ENCODE measurements at regions not wholly inside any gene's neighbourhood (a gene's known extent, or its start where the extent isn't known, plus 50 kb on each side); places are given as distances from the start of the nearest gene placed in this dataset.

- Mint-ChIP-seq H3K27ac (peak overlapping the region; percentile 80), H3K4me3 (ENCODE audit: low read depth) (peak overlapping the region; percentile 60), H3K36me3 (ENCODE audit: insufficient read depth) (no peaks in the 10 kb centered on the region), H3K9me3 (ENCODE audit: low read depth) (peaks cover 9% of the 10 kb centered on the region), H3K27me3 (no peaks in the 10 kb centered on the region), H3K4me1 (ENCODE audit: low read depth) (peaks cover 27% of the 10 kb centered on the region)
- no peak for DNase-seq (ENCODE audit: low spot score, unreplicated experiment)
- no peak for TF ChIP-seq CTCF (IDR thresholded peaks at IDR 0.05; ENCODE audit: unreplicated experiment)
These were observed 576.5 kb downstream of the CSNK1G3 start for GRCh38 chr5:124088289-124089032.

GRCh38 chr5:124087752-124088151 lies 575.8 kb downstream of the CSNK1G3 start:
- H3K36me3 Mint-ChIP-seq (ENCODE audit: insufficient read depth), result no peaks in the 10 kb centered on the region
- peaks cover 27% of the 10 kb centered on the region for H3K4me1 Mint-ChIP-seq (ENCODE audit: low read depth)
- H3K9me3 Mint-ChIP-seq (ENCODE audit: low read depth), result peaks cover 2% of the 10 kb centered on the region
- no peak for TF ChIP-seq CTCF (IDR thresholded peaks at IDR 0.05; ENCODE audit: unreplicated experiment)
- H3K27ac Mint-ChIP-seq, result peak overlapping the region; percentile 80
- H3K4me3 Mint-ChIP-seq (ENCODE audit: low read depth), result peak overlapping the region; percentile 60
- no peak for DNase-seq (ENCODE audit: low spot score, unreplicated experiment)
- H3K27me3 Mint-ChIP-seq, result no peaks in the 10 kb centered on the region

- Mint-ChIP-seq H3K9me3 (ENCODE audit: low read depth) (peaks cover 5% of the 10 kb centered on the region), H3K4me3 (ENCODE audit: low read depth) (no peak overlapping the region), H3K4me1 (ENCODE audit: low read depth) (peaks cover 10% of the 10 kb centered on the region), H3K36me3 (ENCODE audit: insufficient read depth) (no peaks in the 10 kb centered on the region), H3K27me3 (no peaks in the 10 kb centered on the region), H3K27ac (no peak overlapping the region)
- TF ChIP-seq CTCF (IDR thresholded peaks at IDR 0.05; ENCODE audit: unreplicated experiment), result no peak
- no peak for DNase-seq (ENCODE audit: low spot score, unreplicated experiment)
These were observed 568.3 kb downstream of the CSNK1G3 start for GRCh38 chr5:124080256-124080655.

- H3K36me3 Mint-ChIP-seq (ENCODE audit: insufficient read depth), result no peaks in the 10 kb centered on the region
- TF ChIP-seq CTCF (IDR thresholded peaks at IDR 0.05; ENCODE audit: unreplicated experiment), result no peak
- H3K4me3 Mint-ChIP-seq (ENCODE audit: low read depth), result no peak overlapping the region
- H3K27ac Mint-ChIP-seq, result no peak overlapping the region
- no peak for DNase-seq (ENCODE audit: low spot score, unreplicated experiment)
- H3K4me1 Mint-ChIP-seq (ENCODE audit: low read depth), result peaks cover 10% of the 10 kb centered on the region
- peaks cover 8% of the 10 kb centered on the region for H3K9me3 Mint-ChIP-seq (ENCODE audit: low read depth)
- no peaks in the 10 kb centered on the region for H3K27me3 Mint-ChIP-seq
These were observed 567.1 kb downstream of the CSNK1G3 start for GRCh38 chr5:124079062-124079461.

- no peak overlapping the region for H3K4me3 Mint-ChIP-seq (ENCODE audit: low read depth)
- H3K27me3 Mint-ChIP-seq, result no peaks in the 10 kb centered on the region
- H3K4me1 Mint-ChIP-seq (ENCODE audit: low read depth), result peaks cover 4% of the 10 kb centered on the region
- no peak overlapping the region for H3K27ac Mint-ChIP-seq
- H3K36me3 Mint-ChIP-seq (ENCODE audit: insufficient read depth), result no peaks in the 10 kb centered on the region
- DNase-seq (ENCODE audit: low spot score, unreplicated experiment), result no peak
- no peak for TF ChIP-seq CTCF (IDR thresholded peaks at IDR 0.05; ENCODE audit: unreplicated experiment)
- H3K9me3 Mint-ChIP-seq (ENCODE audit: low read depth), result peaks cover 8% of the 10 kb centered on the region
These were observed 562.5 kb downstream of the CSNK1G3 start for GRCh38 chr5:124074500-124074899.
